Gastroesophageal sphincter (tissue), 4 donors: ENCODE measurements at regions not wholly inside any gene's neighbourhood (a gene's known extent, or its start where the extent isn't known, plus 50 kb on each side); places are given as distances from the start of the nearest gene placed in this dataset.

Experiments used
- ATAC-seq: fragments of 150-250 bp; one replicate; pipeline ENCODE4 v1.9.1; 2016; ENCODE audit warnings: mild to moderate bottlenecking, moderate library complexity
- H3K27ac ChIP-seq, 4 donors: fragments of 200-600 bp; sonication (generic) in 3 of 4; 1 replicate in 3 of 4; 2 replicates in 1 of 4; pipeline ENCODE4 v1.5.1; 2016 to 2019
- H3K27me3 ChIP-seq: fragments of 200-600 bp; sonication (generic); one replicate; pipeline ENCODE4 v1.5.1; 2019
- H3K36me3 ChIP-seq, 2 donors: fragments of 200-600 bp; sonication (generic); one replicate each; pipeline ENCODE4 v1.5.1; 2019; ENCODE audit warnings: control low read depth in 1 of 2
- H3K4me1 ChIP-seq, 3 donors: fragments of 200-600 bp; sonication (generic); 1 replicate in 2 of 3; 2 replicates in 1 of 3; pipeline ENCODE4 v1.5.1; 2016 to 2019; ENCODE audit warnings: control low read depth in 2 of 3
- H3K4me3 ChIP-seq, 2 donors: fragments of 200-600 bp; sonication (generic); one replicate each; pipeline ENCODE4 v1.5.1; 2019; ENCODE audit warnings: mild to moderate bottlenecking in 1 of 2, moderate library complexity in 1 of 2
- H3K9me3 ChIP-seq, 3 donors: fragments of 200-600 bp; sonication (generic); one replicate each; pipeline ENCODE4 v1.5.1; 2017 to 2019; ENCODE audit warnings: control low read depth in 2 of 3
- CTCF ChIP-seq, 4 experiments: fragments of 200-600 bp in 2 of 4; fragments of 450-650 bp in 2 of 4; sonication (generic) in 1 of 4; IDR thresholded peaks; one replicate each; pipeline ENCODE4 v1.5.1; 2017 to 2019; ENCODE audit warnings: antibody characterized with exemption in 4 of 4, mild to moderate bottlenecking in 2 of 4, moderate library complexity in 2 of 4
- EP300 ChIP-seq: sonication (generic); formaldehyde crosslinking; IDR thresholded peaks from one replicate; pipeline ENCODE4 v1.6.1; 2017; ENCODE audit warnings: antibody characterized with exemption, mild to moderate bottlenecking
- POLR2A ChIP-seq, 2 donors: fragments of 450-650 bp; IDR thresholded peaks; one replicate each; pipeline ENCODE4 v1.6.1; 2017; ENCODE audit warnings: antibody characterized with exemption in 2 of 2, mild to moderate bottlenecking in 2 of 2, moderate library complexity in 1 of 2
- POLR2AphosphoS5 ChIP-seq: sonication (generic); formaldehyde crosslinking; IDR thresholded peaks from one replicate; pipeline ENCODE4 v1.6.1; 2017; ENCODE audit warnings: antibody characterized with exemption
- WGBS, 2 donors: methylation state at CpG; one replicate each; pipeline ENCODE4 v1.1.5; 2018; ENCODE audit warnings: low coverage in 1 of 2; 5-methylcytosine and 5-hydroxymethylcytosine counted together

- ATAC-seq, result no peak
- H3K27me3 ChIP-seq, result peaks cover 2% of the 10 kb centered on the region
- peaks cover 0 to 7% (median 0%) of the 10 kb centered on the region in 3 donors for H3K9me3 ChIP-seq
- no peak overlapping the region for H3K4me3 ChIP-seq
- no peaks in the 10 kb centered on the region for H3K4me1 ChIP-seq
- no peak for TF ChIP-seq EP300
- no peak for TF ChIP-seq POLR2A (IDR thresholded peaks at IDR 0.05)
- no peak for TF ChIP-seq POLR2AphosphoS5
- no peak for TF ChIP-seq CTCF (IDR thresholded peaks at IDR 0.05)
- H3K36me3 ChIP-seq, result no peaks in the 10 kb centered on the region
- H3K27ac ChIP-seq, result no peak overlapping the region
- WGBS, 2 donors, result 50 to 86% methylated on average over 1 of the region's 5 CpGs
Observed at GRCh38 chr5:171709930-171710329, 75.7 kb upstream of the SMIM23 start.

- Histone ChIP-seq H3K4me3 (no peak overlapping the region), H3K4me1 (no peaks in the 10 kb centered on the region), H3K9me3 (peaks cover 0 to 7% (median 0%) of the 10 kb centered on the region in 3 donors), H3K27me3 (no peaks in the 10 kb centered on the region), H3K36me3 (no peaks in the 10 kb centered on the region), H3K27ac (no peak overlapping the region)
- ATAC-seq, result no peak
- TF ChIP-seq EP300 (no peak), CTCF (IDR thresholded peaks at IDR 0.05) (no peak), POLR2A (IDR thresholded peaks at IDR 0.05) (no peak), POLR2AphosphoS5 (no peak)
- 88 to 89% methylated on average over 4 of the region's 5 CpGs for WGBS, 2 donors
Observed at GRCh38 chr5:171710451-171711024, 75.1 kb upstream of the SMIM23 start.

GRCh38 chr5:171711571-171711970, 74.0 kb upstream of the SMIM23 start:
- ATAC-seq, result no peak
- no peak overlapping the region for H3K27ac ChIP-seq
- H3K36me3 ChIP-seq, result no peaks in the 10 kb centered on the region
- H3K4me3 ChIP-seq, result no peak overlapping the region
- H3K27me3 ChIP-seq, result no peaks in the 10 kb centered on the region
- peaks cover 0 to 7% (median 0%) of the 10 kb centered on the region in 3 donors for H3K9me3 ChIP-seq
- WGBS, 2 donors, result 90 to 100% methylated on average over 1 to 4 of the region's 6 CpGs
- TF ChIP-seq POLR2A (IDR thresholded peaks at IDR 0.05) (no peak), POLR2AphosphoS5 (no peak), CTCF (IDR thresholded peaks at IDR 0.05) (no peak), EP300 (no peak)
- H3K4me1 ChIP-seq, result no peaks in the 10 kb centered on the region

GRCh38 chr5:171712616-171713015, 73.0 kb upstream of the SMIM23 start:
- Histone ChIP-seq H3K36me3 (no peaks in the 10 kb centered on the region), H3K9me3 (peaks cover 0 to 7% (median 0%) of the 10 kb centered on the region in 3 donors), H3K4me1 (no peaks in the 10 kb centered on the region), H3K27ac (no peak overlapping the region), H3K27me3 (no peaks in the 10 kb centered on the region), H3K4me3 (no peak overlapping the region)
- 60 to 70% methylated on average over 3 to 4 of the region's 4 CpGs for WGBS, 2 donors
- no peak for ATAC-seq
- no peak for TF ChIP-seq EP300
- no peak for TF ChIP-seq POLR2A (IDR thresholded peaks at IDR 0.05)
- TF ChIP-seq POLR2AphosphoS5, result no peak
- no peak for TF ChIP-seq CTCF (IDR thresholded peaks at IDR 0.05)

GRCh38 chr5:171713152-171713551, 72.5 kb upstream of the SMIM23 start:
- Histone ChIP-seq H3K4me1 (no peaks in the 10 kb centered on the region), H3K9me3 (peaks cover 0 to 12% (median 0%) of the 10 kb centered on the region in 3 donors), H3K36me3 (no peaks in the 10 kb centered on the region), H3K27ac (no peak overlapping the region), H3K27me3 (no peaks in the 10 kb centered on the region), H3K4me3 (no peak overlapping the region)
- 79 to 100% methylated on average over 1 to 2 of the region's 2 CpGs for WGBS, 2 donors
- no peak for TF ChIP-seq EP300
- no peak for TF ChIP-seq POLR2A (IDR thresholded peaks at IDR 0.05)
- TF ChIP-seq CTCF (IDR thresholded peaks at IDR 0.05), result no peak
- TF ChIP-seq POLR2AphosphoS5, result no peak
- ATAC-seq, result no peak
